Lower leg skin (tissue), 4 donors: ENCODE measurements at regions not wholly inside any gene's neighbourhood (a gene's known extent, or its start where the extent isn't known, plus 50 kb on each side); places are given as distances from the start of the nearest gene placed in this dataset.

Source experiments
- DNase-seq, 2 donors: peaks; one replicate each; pipeline ENCODE4 v3.0.0-alpha.2; 2019; ENCODE audit warnings: low spot score in 2 of 2
- H3K4me3 ChIP-seq: fragments of 200-600 bp; sonication (generic); 2 replicates; pipeline ENCODE4 v1.5.1; 2017; ENCODE audit warnings: mild to moderate bottlenecking, low read depth; ENCODE audit not compliant: poor library complexity, severe bottlenecking
- POLR2A ChIP-seq, 2 donors: fragments of 450-650 bp; IDR thresholded peaks; one replicate each; pipeline ENCODE4 v1.6.1; 2016 to 2017; ENCODE audit warnings: antibody characterized with exemption in 2 of 2, mild to moderate bottlenecking in 1 of 2, moderate library complexity in 1 of 2
- WGBS, 2 donors: methylation state at CpG; one replicate each; pipeline ENCODE4 v1.1.5; 2018; 5-methylcytosine and 5-hydroxymethylcytosine counted together
- intact Hi-C: fragments of 100-400 bp; cut with DNase I; formaldehyde crosslinking; loops from one replicate; pipeline ENCODE4 v1.15.0; 2023; ENCODE audit warnings: low total_unique reads
- TF ChIP-seq, protein P1 (sequence below), 3 donors: fragments of 450-650 bp; IDR thresholded peaks; one replicate each; pipeline ENCODE4 v1.5.1; 2016; ENCODE audit warnings: antibody characterized with exemption in 3 of 3, mild to moderate bottlenecking in 3 of 3, moderate library complexity in 2 of 3

DNA sequence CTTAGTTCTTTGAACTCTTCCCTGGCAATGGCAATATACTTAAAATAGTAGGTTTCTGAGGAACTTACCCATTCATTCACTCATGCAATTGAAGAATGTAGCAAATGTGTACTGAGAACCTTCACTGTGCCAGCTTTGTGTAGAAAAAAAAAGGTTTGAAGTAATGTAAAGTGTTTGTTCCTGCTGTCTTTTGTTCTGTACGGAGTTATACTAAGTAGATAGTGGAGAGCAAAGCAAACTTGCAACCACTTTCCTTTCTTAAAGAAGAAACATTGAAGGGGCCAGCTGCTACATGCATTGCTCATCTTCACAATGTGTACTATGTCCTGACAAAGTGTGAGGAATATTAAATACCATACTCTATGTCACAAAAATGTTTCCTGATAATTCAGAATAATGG lies 68.9 kb upstream of the FREM2 start:
- no peak for DNase-seq
- H3K4me3 ChIP-seq: no peak overlapping the region
- 64 to 67% methylated on average over 1 of the region's 1 CpG for WGBS, 2 donors
- intact Hi-C loops: no loop called here
- TF ChIP-seq, protein P1, sequence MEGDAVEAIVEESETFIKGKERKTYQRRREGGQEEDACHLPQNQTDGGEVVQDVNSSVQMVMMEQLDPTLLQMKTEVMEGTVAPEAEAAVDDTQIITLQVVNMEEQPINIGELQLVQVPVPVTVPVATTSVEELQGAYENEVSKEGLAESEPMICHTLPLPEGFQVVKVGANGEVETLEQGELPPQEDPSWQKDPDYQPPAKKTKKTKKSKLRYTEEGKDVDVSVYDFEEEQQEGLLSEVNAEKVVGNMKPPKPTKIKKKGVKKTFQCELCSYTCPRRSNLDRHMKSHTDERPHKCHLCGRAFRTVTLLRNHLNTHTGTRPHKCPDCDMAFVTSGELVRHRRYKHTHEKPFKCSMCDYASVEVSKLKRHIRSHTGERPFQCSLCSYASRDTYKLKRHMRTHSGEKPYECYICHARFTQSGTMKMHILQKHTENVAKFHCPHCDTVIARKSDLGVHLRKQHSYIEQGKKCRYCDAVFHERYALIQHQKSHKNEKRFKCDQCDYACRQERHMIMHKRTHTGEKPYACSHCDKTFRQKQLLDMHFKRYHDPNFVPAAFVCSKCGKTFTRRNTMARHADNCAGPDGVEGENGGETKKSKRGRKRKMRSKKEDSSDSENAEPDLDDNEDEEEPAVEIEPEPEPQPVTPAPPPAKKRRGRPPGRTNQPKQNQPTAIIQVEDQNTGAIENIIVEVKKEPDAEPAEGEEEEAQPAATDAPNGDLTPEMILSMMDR (IDR thresholded peaks at IDR 0.05): no peak
- TF ChIP-seq POLR2A (IDR thresholded peaks at IDR 0.05): no peak

DNA sequence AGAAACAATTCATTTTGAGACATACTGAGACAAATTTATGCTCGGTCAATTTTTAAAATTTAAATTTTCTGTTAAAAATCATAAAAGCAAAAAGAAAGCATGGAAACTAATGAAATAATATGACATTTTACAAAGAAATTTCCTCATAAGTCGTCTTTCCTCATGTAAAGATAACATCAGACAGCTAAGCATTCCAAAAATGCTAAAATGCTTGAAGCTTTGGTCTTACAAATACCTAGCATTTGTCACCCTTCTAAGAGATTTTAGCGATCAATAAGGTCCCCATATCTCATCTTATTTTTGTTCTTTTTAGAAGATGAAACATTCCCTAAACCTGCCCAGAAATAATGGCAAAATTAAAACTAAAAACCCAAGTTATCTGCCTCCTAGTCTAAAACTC lies 68.5 kb upstream of the FREM2 start:
- intact Hi-C loops: no loop called here
- H3K4me3 ChIP-seq: no peak overlapping the region
- WGBS, 2 donors: 54 to 66% methylated on average over 3 of the region's 3 CpGs
- no peak for DNase-seq
- TF ChIP-seq, protein P1 (IDR thresholded peaks at IDR 0.05): no peak
- TF ChIP-seq POLR2A (IDR thresholded peaks at IDR 0.05): no peak

DNA sequence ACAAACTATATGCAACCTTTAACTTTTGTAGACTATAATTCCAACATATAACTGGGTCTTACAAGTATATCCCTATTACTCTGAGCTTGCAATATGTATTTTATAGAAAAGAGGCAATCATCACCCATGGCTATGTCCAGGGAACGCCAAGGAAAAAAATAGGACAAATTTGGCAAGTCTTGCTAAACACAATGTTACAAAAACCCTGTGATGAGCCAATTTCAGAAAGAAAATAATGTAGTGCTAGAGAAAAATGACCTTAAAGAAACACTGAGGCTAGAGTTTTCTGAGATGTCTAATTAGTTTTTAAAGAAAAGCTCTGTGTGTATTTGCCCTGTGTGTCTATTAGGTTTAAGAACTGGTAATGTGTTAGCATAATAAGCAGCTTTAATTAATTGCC lies 68.0 kb upstream of the FREM2 start:
- DNase-seq: no peak
- WGBS, 2 donors: 58 to 71% methylated on average over 1 of the region's 1 CpG
- intact Hi-C loops: no loop called here
- TF ChIP-seq POLR2A (IDR thresholded peaks at IDR 0.05): no peak
- TF ChIP-seq, protein P1 (IDR thresholded peaks at IDR 0.05): no peak
- H3K4me3 ChIP-seq: no peak overlapping the region

DNA sequence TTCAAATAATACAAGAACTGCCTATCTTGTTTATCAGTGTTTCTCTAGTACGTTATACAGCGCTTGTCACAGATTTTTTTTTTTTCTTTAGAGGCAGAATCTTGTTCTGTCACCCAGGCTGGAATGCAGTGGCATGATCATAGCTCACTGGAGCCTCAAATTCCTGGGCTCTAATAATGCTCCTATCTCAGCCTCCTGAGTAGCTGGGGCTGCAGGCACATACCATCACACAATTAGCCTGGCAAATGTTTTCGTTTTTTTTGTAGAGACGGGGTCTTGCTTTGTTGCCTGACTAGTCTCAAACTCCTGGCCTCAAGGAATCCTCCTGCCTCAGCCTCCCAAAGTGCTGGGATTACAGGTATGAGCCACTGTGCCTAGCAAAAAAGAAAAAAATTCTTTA lies 66.0 kb upstream of the FREM2 start:
- 83 to 84% methylated on average over 4 of the region's 4 CpGs for WGBS, 2 donors
- H3K4me3 ChIP-seq: no peak overlapping the region
- TF ChIP-seq, protein P1 (IDR thresholded peaks at IDR 0.05): no peak
- no peak for TF ChIP-seq POLR2A (IDR thresholded peaks at IDR 0.05)
- intact Hi-C loops: no loop called here
- DNase-seq: no peak

DNA sequence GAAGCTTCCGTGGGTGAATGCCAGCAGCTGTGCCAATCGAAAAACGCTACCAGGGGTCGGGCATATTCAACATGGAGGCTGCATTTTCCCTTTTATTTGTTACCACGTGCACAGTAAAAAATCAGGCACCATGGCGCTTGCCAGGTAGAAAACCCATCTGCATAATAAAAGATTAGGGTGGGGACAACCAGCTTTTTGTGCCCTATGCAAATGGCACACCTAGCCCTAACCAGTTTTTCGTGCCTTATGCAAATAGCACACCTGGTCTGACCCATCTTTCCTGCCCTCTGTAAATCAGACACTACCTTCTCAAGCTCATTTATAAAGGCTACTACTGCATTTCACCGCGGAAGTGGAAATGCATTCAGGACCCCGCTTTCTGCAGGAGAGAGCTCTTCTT lies 62.1 kb upstream of the FREM2 start:
- no peak for DNase-seq
- TF ChIP-seq POLR2A (IDR thresholded peaks at IDR 0.05): no peak
- no peak overlapping the region for H3K4me3 ChIP-seq
- intact Hi-C loops: no loop called here
- WGBS, 2 donors: 42 to 50% methylated on average over 10 of the region's 10 CpGs

- TF ChIP-seq POLR2A (IDR thresholded peaks at IDR 0.05): no peak
- TF ChIP-seq, protein P1 (IDR thresholded peaks at IDR 0.05): no peak
- intact Hi-C loops: no loop called here
- H3K4me3 ChIP-seq: no peak overlapping the region
- DNase-seq: no peak
- WGBS, 2 donors: 58 to 71% methylated on average over 1 of the region's 1 CpG
These were observed 58.3 kb upstream of the FREM2 start for GRCh38 chr13:38628554-38628953.
